K562 (cell line): ENCODE measurements at regions not wholly inside any gene's neighbourhood (a gene's known extent, or its start where the extent isn't known, plus 50 kb on each side); places are given as distances from the start of the nearest gene placed in this dataset.

Experiments used
- ATAC-seq: fragments of 200-7000 bp; cut with Tn5 transposase; 3 replicates; pipeline ENCODE4 v1.9.1; 2020; ENCODE audit warnings: moderate library complexity
- BruUV-seq: library from RNA; stranded (reverse); fragments of 400-500 nt; replicated peaks from 2 replicates; lab custom pipeline; 2021; lab: Mats Ljungman, UMichigan
- CTCF ChIA-PET: fragments of 300-600 bp; formaldehyde crosslinking; extraction: SDS; loops from one replicate; lab custom pipeline; 2021; ENCODE audit warnings: low intra/inter-chr PET ratio; lab: Yijun Ruan, JAX
- POLR2A ChIA-PET: fragments of 300-600, 350-650 bp; sonication (Branson Sonifier 250); formaldehyde crosslinking; extraction: SDS; loops from one replicate; lab custom pipeline; 2021; ENCODE audit warnings: antibody characterized with exemption, inconsistent platforms; lab: Yijun Ruan, JAX
- DNase-seq, 4 experiments: peaks; one replicate each; pipeline versions ENCODE4 v3.0.0 to v3.0.0-alpha.2; 2011 to 2018; ENCODE audit warnings: low spot score in 3 of 4, mixed read lengths in 3 of 4; ENCODE audit errors: extremely low read depth in 1 of 4
- FAIRE-seq: peaks from 2 replicates; lab custom pipeline; 2011; peaks lifted over from hg19 to GRCh38; lab: Jason Lieb, UNC
- H2AFZ ChIP-seq: 2 replicates; pipeline ENCODE4 v1.6.0; 2011; ENCODE audit warnings: low read depth, low read length, control low read depth, inconsistent platforms
- H3K27ac ChIP-seq: fragments of 200-600 bp; 3 replicates; pipeline ENCODE4 v1.8.0; 2011; ENCODE audit warnings: low read depth, mild to moderate bottlenecking, control low read depth, inconsistent platforms, low read length, moderate library complexity, mixed read lengths; ENCODE audit errors: extremely low read depth
- H3K27me3 ChIP-seq, 2 experiments: fragments of 300-600 bp in 1 of 2; 2 replicates in 1 of 2; 3 replicates in 1 of 2; pipeline versions ENCODE4 v1.6.0 to v1.8.0; 2011; ENCODE audit warnings: inconsistent platforms in 2 of 2, low read length in 2 of 2, mild to moderate bottlenecking in 1 of 2, mixed read lengths in 1 of 2, moderate library complexity in 1 of 2; ENCODE audit not compliant: control insufficient read depth in 2 of 2, insufficient read depth in 2 of 2
- H3K36me3 ChIP-seq: fragments of 300-600 bp; 3 replicates; pipeline ENCODE4 v1.8.0; 2011; ENCODE audit warnings: mild to moderate bottlenecking, low read length, inconsistent platforms; ENCODE audit not compliant: control insufficient read depth, insufficient read depth
- H3K4me1 ChIP-seq, 2 experiments: fragments of 200-600 bp in 1 of 2; replicated peaks in 1 of 2; 2 replicates in 1 of 2; 3 replicates in 1 of 2; pipeline versions ENCODE4 v1.5.1 to v1.8.0; 2011; ENCODE audit warnings: inconsistent platforms in 2 of 2, low read length in 2 of 2, mild to moderate bottlenecking in 1 of 2, mixed read lengths in 1 of 2, moderate library complexity in 1 of 2; ENCODE audit not compliant: control insufficient read depth in 2 of 2, insufficient read depth in 2 of 2
- H3K4me2 ChIP-seq: 2 replicates; pipeline ENCODE4 v1.6.1; 2011; ENCODE audit warnings: low read length, control low read depth, inconsistent platforms, mixed read lengths; ENCODE audit not compliant: insufficient read depth
- H3K4me3 ChIP-seq: fragments of 200-600 bp; sonication (generic), shearing (Covaris generic); 2 replicates; pipeline ENCODE4 v1.5.1; 2016; ENCODE audit warnings: control low read depth, inconsistent platforms
- H3K79me2 ChIP-seq: fragments of 200-600 bp; 3 replicates; pipeline ENCODE4 v1.8.0; 2011; ENCODE audit warnings: low read length, inconsistent platforms; ENCODE audit not compliant: control insufficient read depth, insufficient read depth
- H3K9ac ChIP-seq, 2 experiments: 2 replicates each; pipeline versions ENCODE4 v1.6.0 to v1.6.1; 2011; ENCODE audit warnings: low read depth in 2 of 2, low read length in 2 of 2, control low read depth in 1 of 2, inconsistent platforms in 1 of 2, mild to moderate bottlenecking in 1 of 2, mixed read lengths in 1 of 2; ENCODE audit not compliant: insufficient read depth in 1 of 2
- H3K9me1 ChIP-seq: one replicate; pipeline ENCODE4 v1.6.0; 2011; ENCODE audit warnings: inconsistent platforms, mild to moderate bottlenecking, low read length, moderate library complexity; ENCODE audit not compliant: control insufficient read depth, insufficient read depth
- H3K9me3 ChIP-seq: replicated peaks from 2 replicates; pipeline ENCODE4 v1.5.1; 2011; ENCODE audit warnings: low read depth, low read length, inconsistent platforms; ENCODE audit not compliant: control insufficient read depth, insufficient read depth
- H4K20me1 ChIP-seq: replicated peaks from 2 replicates; pipeline ENCODE4 v1.6.1; 2011; ENCODE audit warnings: low read length, inconsistent platforms, mixed read lengths; ENCODE audit not compliant: control insufficient read depth, insufficient read depth
- FOXA3 ChIP-seq, 2 experiments: fragments of 450-650 bp in 1 of 2; sonication (generic) in 1 of 2; formaldehyde crosslinking; IDR thresholded peaks in 1 of 2; conservative IDR thresholded peaks in 1 of 2; 2 replicates each; pipeline versions ENCODE4 v1.4.0 to v1.8.0; 2020 to 2022; ENCODE audit warnings: mild to moderate bottlenecking in 2 of 2, missing genetic modification reagents in 1 of 2
- GATA2 ChIP-seq: sonication (generic); formaldehyde crosslinking; IDR thresholded peaks from 2 replicates; pipeline ENCODE4 v1.4.0; 2020; ENCODE audit warnings: mild to moderate bottlenecking, missing genetic modification reagents
- JUND ChIP-seq, 2 experiments: IDR thresholded peaks; 2 replicates in 1 of 2; 3 replicates in 1 of 2; pipeline ENCODE4 v1.6.1; 2011; ENCODE audit warnings: borderline replicate concordance in 2 of 2, low read depth in 2 of 2, low read length in 2 of 2, improper control_type of control experiment in 1 of 2, missing biosample characterization in 1 of 2, missing genetic modification characterization in 1 of 2, missing genetic modification reagents in 1 of 2
- NCOA1 ChIP-seq: fragments of 450-650 bp; IDR thresholded peaks from 2 replicates; pipeline ENCODE4 v1.6.1; 2016; ENCODE audit warnings: low read depth
- TAF7 ChIP-seq: fragments of 450-650 bp; IDR thresholded peaks from 2 replicates; pipeline ENCODE4 v1.6.1; 2016; ENCODE audit warnings: missing genetic modification characterization, missing compliant biosample characterization
- YBX1 ChIP-seq: fragments of 450-650 bp; IDR thresholded peaks from 2 replicates; pipeline ENCODE4 v1.7.1; 2016; ENCODE audit warnings: mild to moderate bottlenecking
- ZNF75A ChIP-seq: fragments of 450-650 bp; formaldehyde crosslinking; IDR thresholded peaks from 2 replicates; pipeline ENCODE4 v1.4.0; 2020; ENCODE audit warnings: mild to moderate bottlenecking
- WGBS: fragments of 100-300 bp; shearing (Covaris generic); methylation state at CpG from one replicate; pipeline ENCODE4 v1.1.6; 2016; ENCODE audit warnings: low coverage, mixed read lengths; ENCODE audit not compliant: insufficient coverage; ENCODE audit errors: missing lambda C conversion rate; 5-methylcytosine and 5-hydroxymethylcytosine counted together
- in situ Hi-C: fragments of 300-500 bp; cut with MboI; formaldehyde crosslinking; loops from 4 replicates; pipeline ENCODE4 v1.15.0; 2018; ENCODE audit warnings: inconsistent platforms, mixed read lengths
- intact Hi-C: fragments of 100-400 bp; cut with micrococcal nuclease; formaldehyde crosslinking; loops from 2 replicates; pipeline ENCODE4 v1.14.2; 2022
- TF ChIP-seq, protein P1 (sequence below): fragments of 450-650 bp; IDR thresholded peaks from 2 replicates; pipeline ENCODE4 v1.6.1; 2017; ENCODE audit warnings: mild to moderate bottlenecking, moderate library complexity
- TF ChIP-seq, protein P2 (sequence below): fragments of 450-650 bp; IDR thresholded peaks from 2 replicates; pipeline ENCODE4 v1.6.1; 2016; ENCODE audit warnings: mild to moderate bottlenecking

- no peak for FAIRE-seq
- in situ Hi-C loops: no loop called here
These were observed 1256.2 kb upstream of the CRIM1 start for GRCh38 chr2:35099342-35099741.

More at GRCh38 chr2:35099342-35099741, 1256.2 kb upstream of the CRIM1 start:
- H3K9me3 ChIP-seq: no peaks in the 10 kb centered on the region
- no peak overlapping the region for H3K4me2 ChIP-seq
- ChIA-PET CTCF (no interaction called here), POLR2A (no interaction called here)
- H3K9me1 ChIP-seq: no peaks in the 10 kb centered on the region
- H3K4me3 ChIP-seq: no peak overlapping the region
- no peaks in the 10 kb centered on the region for H3K36me3 ChIP-seq
- H4K20me1 ChIP-seq: no peaks in the 10 kb centered on the region
- no peaks in the 10 kb centered on the region for H3K79me2 ChIP-seq
- H3K27ac ChIP-seq: no peak overlapping the region
- intact Hi-C loops: no loop called here
- TF ChIP-seq ZNF75A (CRISPR knock-in tag): no peak
- no peak for TF ChIP-seq FOXA3 (CRISPR knock-in tag; conservative IDR thresholded peaks at IDR 0.05 in 1 of 2, IDR thresholded peaks at IDR 0.05 in 1 of 2)
- TF ChIP-seq YBX1: no peak
- no peak for TF ChIP-seq JUND (IDR thresholded peaks at IDR 0.05; ENCODE audit: borderline replicate concordance, low read depth, low read length)
- TF ChIP-seq JUND (tag; IDR thresholded peaks at IDR 0.05; ENCODE audit: borderline replicate concordance, low read depth, low read length): no peak
- no peak for TF ChIP-seq GATA2 (CRISPR knock-in tag)
- TF ChIP-seq, protein P1, sequence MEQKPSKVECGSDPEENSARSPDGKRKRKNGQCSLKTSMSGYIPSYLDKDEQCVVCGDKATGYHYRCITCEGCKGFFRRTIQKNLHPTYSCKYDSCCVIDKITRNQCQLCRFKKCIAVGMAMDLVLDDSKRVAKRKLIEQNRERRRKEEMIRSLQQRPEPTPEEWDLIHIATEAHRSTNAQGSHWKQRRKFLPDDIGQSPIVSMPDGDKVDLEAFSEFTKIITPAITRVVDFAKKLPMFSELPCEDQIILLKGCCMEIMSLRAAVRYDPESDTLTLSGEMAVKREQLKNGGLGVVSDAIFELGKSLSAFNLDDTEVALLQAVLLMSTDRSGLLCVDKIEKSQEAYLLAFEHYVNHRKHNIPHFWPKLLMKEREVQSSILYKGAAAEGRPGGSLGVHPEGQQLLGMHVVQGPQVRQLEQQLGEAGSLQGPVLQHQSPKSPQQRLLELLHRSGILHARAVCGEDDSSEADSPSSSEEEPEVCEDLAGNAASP: no peak
- TF ChIP-seq, protein P2, sequence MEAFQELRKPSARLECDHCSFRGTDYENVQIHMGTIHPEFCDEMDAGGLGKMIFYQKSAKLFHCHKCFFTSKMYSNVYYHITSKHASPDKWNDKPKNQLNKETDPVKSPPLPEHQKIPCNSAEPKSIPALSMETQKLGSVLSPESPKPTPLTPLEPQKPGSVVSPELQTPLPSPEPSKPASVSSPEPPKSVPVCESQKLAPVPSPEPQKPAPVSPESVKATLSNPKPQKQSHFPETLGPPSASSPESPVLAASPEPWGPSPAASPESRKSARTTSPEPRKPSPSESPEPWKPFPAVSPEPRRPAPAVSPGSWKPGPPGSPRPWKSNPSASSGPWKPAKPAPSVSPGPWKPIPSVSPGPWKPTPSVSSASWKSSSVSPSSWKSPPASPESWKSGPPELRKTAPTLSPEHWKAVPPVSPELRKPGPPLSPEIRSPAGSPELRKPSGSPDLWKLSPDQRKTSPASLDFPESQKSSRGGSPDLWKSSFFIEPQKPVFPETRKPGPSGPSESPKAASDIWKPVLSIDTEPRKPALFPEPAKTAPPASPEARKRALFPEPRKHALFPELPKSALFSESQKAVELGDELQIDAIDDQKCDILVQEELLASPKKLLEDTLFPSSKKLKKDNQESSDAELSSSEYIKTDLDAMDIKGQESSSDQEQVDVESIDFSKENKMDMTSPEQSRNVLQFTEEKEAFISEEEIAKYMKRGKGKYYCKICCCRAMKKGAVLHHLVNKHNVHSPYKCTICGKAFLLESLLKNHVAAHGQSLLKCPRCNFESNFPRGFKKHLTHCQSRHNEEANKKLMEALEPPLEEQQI: no peak
- no peak for TF ChIP-seq TAF7
- TF ChIP-seq NCOA1: no peak
- H3K9ac ChIP-seq: no peak overlapping the region
- no peaks in the 10 kb centered on the region for H3K4me1 ChIP-seq
- DNase-seq (no peak), ATAC-seq (no peak)
- H3K27me3 ChIP-seq: no peaks in the 10 kb centered on the region
- H2AFZ ChIP-seq: no peak overlapping the region
- 0% methylated on average over 2 of the region's 2 CpGs for WGBS
- no TSS peak for BruUV-seq
